HepG2 (cell line): ENCODE measurements at regions not wholly inside any gene's neighbourhood (a gene's known extent, or its start where the extent isn't known, plus 50 kb on each side); places are given as distances from the start of the nearest gene placed in this dataset.
"Not testable (repeated sequence)": the region's sequence is repeated elsewhere in the genome, so short reads cannot be mapped to it uniquely, and the experiment has no call there.

Experiments used
- ATAC-seq: fragments of 200-7000 bp; cut with Tn5 transposase; 3 replicates; pipeline ENCODE4 v1.9.1; 2020; ENCODE audit warnings: mild to moderate bottlenecking, moderate library complexity
- BruUV-seq: library from RNA; stranded (reverse); fragments of 400-500 nt; replicated peaks from 2 replicates; lab custom pipeline; 2021; lab: Mats Ljungman, UMichigan
- CTCF ChIA-PET: fragments of 300-600 bp; formaldehyde crosslinking; extraction: SDS; loops from one replicate; lab custom pipeline; 2021; ENCODE audit warnings: low total read pairs, inconsistent platforms, low intra/inter-chr PET ratio; lab: Yijun Ruan, JAX
- POLR2A ChIA-PET: fragments of 350-600 bp; sonication (Branson Sonifier 250); formaldehyde crosslinking; loops from one replicate; lab custom pipeline; 2020; ENCODE audit warnings: antibody characterized with exemption, inconsistent platforms; lab: Yijun Ruan, JAX
- DNase-seq: peaks from one replicate; pipeline ENCODE4 v3.0.0-alpha.2; 2015; ENCODE audit warnings: low spot score
- FAIRE-seq: peaks from 3 replicates; lab custom pipeline; 2011; peaks lifted over from hg19 to GRCh38; lab: Jason Lieb, UNC
- H2AFZ ChIP-seq: one replicate; pipeline ENCODE4 v1.6.1; 2011; ENCODE audit warnings: low read length, inconsistent platforms
- H3K27ac ChIP-seq: fragments of 300-600 bp; 3 replicates; pipeline ENCODE4 v1.8.0; 2011; ENCODE audit warnings: mixed run types, mild to moderate bottlenecking, mixed read lengths, low read length, inconsistent platforms; ENCODE audit not compliant: insufficient read depth; ENCODE audit errors: extremely low read length
- H3K27me3 ChIP-seq, 2 experiments: fragments of 200-600 bp in 1 of 2; 2 replicates in 1 of 2; 3 replicates in 1 of 2; pipeline versions ENCODE4 v1.6.0 to v1.8.0; 2011; ENCODE audit warnings: low read length in 2 of 2, mild to moderate bottlenecking in 2 of 2, moderate library complexity in 2 of 2, inconsistent platforms in 1 of 2; ENCODE audit not compliant: insufficient read depth in 2 of 2, control insufficient read depth in 1 of 2
- H3K36me3 ChIP-seq, 2 experiments: fragments of 200-600 bp in 1 of 2; replicated peaks in 1 of 2; 2 replicates in 1 of 2; 3 replicates in 1 of 2; pipeline versions ENCODE4 v1.5.1 to v1.8.0; 2011; ENCODE audit warnings: low read length in 2 of 2, inconsistent platforms in 1 of 2; ENCODE audit not compliant: insufficient read depth in 2 of 2, control insufficient read depth in 1 of 2
- H3K4me1 ChIP-seq: 2 replicates; pipeline ENCODE4 v1.5.1; 2012; ENCODE audit warnings: low read length, inconsistent platforms; ENCODE audit not compliant: insufficient read depth
- H3K4me2 ChIP-seq: 2 replicates; pipeline ENCODE4 v1.6.0; 2011; ENCODE audit warnings: low read depth, low read length, inconsistent platforms
- H3K4me3 ChIP-seq, 3 experiments: fragments of 200-600 bp in 1 of 3; sonication (generic), shearing (Covaris generic) in 1 of 3; replicated peaks in 1 of 3; 2 replicates each; pipeline ENCODE4 v1.5.1; 2011 to 2016; ENCODE audit warnings: low read length in 3 of 3, inconsistent platforms in 2 of 3, low read depth in 2 of 3, mild to moderate bottlenecking in 2 of 3, control low read depth in 1 of 3, mixed read lengths in 1 of 3; ENCODE audit not compliant: insufficient read depth in 1 of 3
- H3K79me2 ChIP-seq: one replicate; pipeline ENCODE4 v1.6.1; 2011; ENCODE audit warnings: low read length, inconsistent platforms; ENCODE audit not compliant: insufficient read depth
- H3K9ac ChIP-seq: 2 replicates; pipeline ENCODE4 v1.6.0; 2011; ENCODE audit warnings: mild to moderate bottlenecking, low read depth, low read length, inconsistent platforms; ENCODE audit not compliant: insufficient read depth
- H3K9me3 ChIP-seq: 2 replicates; pipeline ENCODE4 v1.5.1; 2012; ENCODE audit warnings: mild to moderate bottlenecking, low read length
- H4K20me1 ChIP-seq: 2 replicates; pipeline ENCODE4 v1.6.0; 2011; ENCODE audit warnings: inconsistent platforms, mild to moderate bottlenecking, low read length, moderate library complexity; ENCODE audit not compliant: insufficient read depth
- GATA4 ChIP-seq: sonication (generic); IDR thresholded peaks from 2 replicates; pipeline ENCODE4 v1.6.1; 2016; ENCODE audit warnings: antibody characterized with exemption, low read depth, borderline replicate concordance
- GPBP1L1 ChIP-seq: sonication (generic); formaldehyde crosslinking; IDR thresholded peaks from 2 replicates; pipeline ENCODE4 v1.5.0; 2020; ENCODE audit warnings: mild to moderate bottlenecking, missing genetic modification reagents
- PAXIP1 ChIP-seq: sonication (generic); formaldehyde crosslinking; conservative IDR thresholded peaks from 2 replicates; pipeline ENCODE4 v1.4.0; 2020; ENCODE audit warnings: mild to moderate bottlenecking, missing genetic modification reagents, moderate library complexity
- PHF5A ChIP-seq: IDR thresholded peaks from one replicate; pipeline ENCODE4 v1.6.1; 2018; ENCODE audit warnings: low read depth, missing genetic modification reagents; ENCODE audit not compliant: unreplicated experiment
- ZNF18 ChIP-seq: sonication (generic); formaldehyde crosslinking; IDR thresholded peaks from 2 replicates; pipeline ENCODE4 v1.8.0; 2022; ENCODE audit warnings: mild to moderate bottlenecking, missing genetic modification reagents; ENCODE audit not compliant: insufficient replicate concordance
- WGBS: methylation state at CpG from one replicate; pipeline ENCODE4 v1.1.6; 2017; ENCODE audit warnings: low lambda C conversion rate; 5-methylcytosine and 5-hydroxymethylcytosine counted together
- in situ Hi-C: cut with HindIII; loops from 2 replicates; pipeline ENCODE4 v1.10.0; 2017; ENCODE audit warnings: low pct_unique_long_range_greater_than_20kb; ENCODE audit not compliant: extremely low pct_ligation_motif_present
- intact Hi-C: fragments of 100-400 bp; cut with micrococcal nuclease; formaldehyde crosslinking; loops from one replicate; pipeline ENCODE4 v1.10.0; 2022; ENCODE audit not compliant: unreplicated experiment

GRCh38 chr21:31583937-31584336, 75.6 kb upstream of the SOD1 start:
- POLR2A ChIA-PET, H3K4me1 ChIP-seq, DNase-seq, H3K9me3 ChIP-seq, intact Hi-C loops, FAIRE-seq, H3K4me2 ChIP-seq, H4K20me1 ChIP-seq, H3K9ac ChIP-seq, H3K27me3 ChIP-seq, BruUV-seq, H3K36me3 ChIP-seq, ATAC-seq, H2AFZ ChIP-seq, CTCF ChIA-PET, H3K79me2 ChIP-seq, H3K4me3 ChIP-seq, H3K27ac ChIP-seq: not testable (repeated sequence)
- 2% methylated on average over 6 of the region's 9 CpGs for whole genome bisulfite sequencing
- in situ Hi-C loops, result loop anchor here (10.0 kb wide), 2 partner anchors 239 to 379 kb away; partner anchors contain the start of gene TIAM1

- Histone ChIP-seq H3K27me3 (0 out of 5 replicates have a peak, but pooled peaks cover 0 to 3% of the 10 kb centered on the region in 2 experiments), H4K20me1 (no peaks in the 10 kb centered on the region), H3K4me2 (no peak overlapping the region), H3K4me3 (no peak overlapping the region), H2AFZ (no peak overlapping the region), H3K27ac (no peak overlapping the region), H3K79me2 (no peaks in the 10 kb centered on the region), H3K4me1 (no peaks in the 10 kb centered on the region), H3K9me3 (no peaks in the 10 kb centered on the region), H3K36me3 (no peaks in the 10 kb centered on the region), H3K9ac (no peak overlapping the region)
- ChIA-PET CTCF (no interaction called here), POLR2A (no interaction called here)
- 37% methylated on average over 6 of the region's 6 CpGs for WGBS
- ATAC-seq (no peak), DNase-seq (no peak), FAIRE-seq (no peak)
- intact Hi-C loops (no loop called here), in situ Hi-C loops (loop anchor here (10.0 kb wide), 2 partner anchors 239 to 379 kb away; partner anchors contain the start of gene TIAM1)
- TF ChIP-seq PAXIP1 (CRISPR knock-in tag), result no peak
- no peak for TF ChIP-seq GPBP1L1 (CRISPR knock-in tag)
- no peak for TF ChIP-seq PHF5A (CRISPR knock-in tag)
- no peak for TF ChIP-seq GATA4
- no peak for TF ChIP-seq ZNF18 (CRISPR knock-in tag)
- no TSS peak for BruUV-seq
Observed at GRCh38 chr21:31583498-31583897, 76.0 kb upstream of the SOD1 start.
